ENCODE measurements at regions not wholly inside any gene's neighbourhood (a gene's known extent, or its start where the extent isn't known, plus 50 kb on each side); places are given as distances from the start of the nearest gene placed in this dataset.

DNA sequence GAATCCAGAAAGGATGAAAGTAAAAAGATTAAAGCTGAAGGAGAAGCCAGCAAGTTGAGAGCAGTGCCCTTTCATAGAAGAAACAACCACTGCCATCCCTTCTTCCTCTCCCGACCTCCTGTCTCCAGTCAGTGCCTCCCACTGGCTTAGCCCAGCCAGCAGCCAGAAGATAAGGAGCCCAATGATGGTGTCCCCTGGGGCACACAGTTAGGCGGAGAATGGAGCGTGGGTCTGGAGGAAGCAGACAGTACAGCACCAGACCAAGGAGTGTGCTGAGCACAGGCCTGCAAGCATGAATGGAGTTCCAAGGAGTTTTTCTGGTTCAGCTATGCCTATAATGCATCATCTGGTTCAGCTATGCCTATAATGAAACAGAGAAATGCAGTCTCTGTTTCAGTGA, 54.3 kb upstream of the TNRC6B start:
- Histone ChIP-seq H3K14ac (ENCODE audit: low read length in 2 of 2) (no peak overlapping the region), H3K4me3 (ENCODE audit: insufficient read depth in 1 of 2, low read depth in 1 of 2, low read length in 2 of 2) (no peak overlapping the region), H3K9me3 (ENCODE audit: control insufficient read depth, low read length) (no peaks in the 10 kb centered on the region), H3K4ac (ENCODE audit: low read depth in 1 of 2, low read length in 2 of 2) (no peak overlapping the region), H3K4me1 (ENCODE audit: control insufficient read depth, insufficient read depth, low read depth, low read length) (no peaks in the 10 kb centered on the region), H3K79me1 (replicated peaks; ENCODE audit: low read length, poor library complexity, severe bottlenecking) (no peaks in the 10 kb centered on the region), H2AK5ac (ENCODE audit: low read length, severe bottlenecking) (no peak overlapping the region), H4K8ac (ENCODE audit: low read length) (no peak overlapping the region), H4K91ac (ENCODE audit: low read length) (no peak overlapping the region), H3K27me3 (ENCODE audit: control insufficient read depth in 1 of 2, insufficient read depth in 1 of 2, low read length in 2 of 2) (no peaks in the 10 kb centered on the region), H3K4me2 (ENCODE audit: low read length, poor library complexity, severe bottlenecking) (no peak overlapping the region), H3K9ac (ENCODE audit: low read length) (no peak overlapping the region), H2BK120ac (ENCODE audit: low read depth, low read length) (no peak overlapping the region), H2BK12ac (ENCODE audit: low read length in 2 of 2) (no peak overlapping the region), H3K27ac (ENCODE audit: low read length, poor library complexity, severe bottlenecking) (no peak overlapping the region), H3K36me3 (ENCODE audit: control insufficient read depth in 1 of 2, insufficient read depth in 2 of 2, low read depth in 1 of 2, low read length in 2 of 2) (peaks cover under 1 to 8% of the 10 kb centered on the region in 2 experiments), H2BK5ac (ENCODE audit: low read depth, low read length, poor library complexity, severe bottlenecking) (no peak overlapping the region), H3K23ac (ENCODE audit: low read length in 2 of 2) (no peak overlapping the region), H2BK15ac (ENCODE audit: low read depth, poor library complexity, severe bottlenecking) (no peak overlapping the region), H3K18ac (ENCODE audit: low read depth in 1 of 2, low read length in 2 of 2) (no peak overlapping the region), H2AFZ (ENCODE audit: low read depth, low read length) (no peak overlapping the region)
- WGBS, result 46% methylated on average over 3 of the region's 3 CpGs
- no peak for DNase-seq
